H9 (cell line): ENCODE measurements at regions not wholly inside any gene's neighbourhood (a gene's known extent, or its start where the extent isn't known, plus 50 kb on each side); places are given as distances from the start of the nearest gene placed in this dataset.

Experiments used
- DNase-seq: peaks from one replicate; pipeline ENCODE4 v3.0.0-alpha.2; 2017
- H2AFZ ChIP-seq: one replicate; pipeline ENCODE4 v1.6.1; 2013; ENCODE audit warnings: mild to moderate bottlenecking, low read length, control low read depth, moderate library complexity
- H2AK5ac ChIP-seq: 2 replicates; pipeline ENCODE4 v1.6.1; 2013; ENCODE audit warnings: low read length, control low read depth, mixed read lengths; ENCODE audit not compliant: insufficient read length
- H2BK120ac ChIP-seq: one replicate; pipeline ENCODE4 v1.6.1; 2013; ENCODE audit warnings: low read depth, mild to moderate bottlenecking, low read length, control low read depth, inconsistent platforms; ENCODE audit not compliant: poor library complexity, severe bottlenecking
- H2BK12ac ChIP-seq: 2 replicates; pipeline ENCODE4 v1.6.1; 2013; ENCODE audit warnings: low read length, control low read depth, mixed read lengths, low read depth; ENCODE audit not compliant: insufficient read length
- H2BK15ac ChIP-seq: 2 replicates; pipeline ENCODE4 v1.6.1; 2013; ENCODE audit warnings: low read depth, low read length, control low read depth
- H2BK20ac ChIP-seq: one replicate; pipeline ENCODE4 v1.6.1; 2013; ENCODE audit warnings: low read depth, mild to moderate bottlenecking, low read length, control low read depth, inconsistent platforms; ENCODE audit not compliant: poor library complexity, severe bottlenecking
- H2BK5ac ChIP-seq: 2 replicates; pipeline ENCODE4 v1.6.1; 2013; ENCODE audit warnings: low read length, control low read depth, mixed read lengths; ENCODE audit not compliant: insufficient read length
- H3K14ac ChIP-seq: 2 replicates; pipeline ENCODE4 v1.6.1; 2013; ENCODE audit warnings: low read length, control low read depth; ENCODE audit not compliant: insufficient read depth
- H3K18ac ChIP-seq: 2 replicates; pipeline ENCODE4 v1.6.1; 2013; ENCODE audit warnings: low read depth, mild to moderate bottlenecking, mixed read lengths, low read length, control low read depth; ENCODE audit not compliant: insufficient read length
- H3K23ac ChIP-seq: 2 replicates; pipeline ENCODE4 v1.6.1; 2013; ENCODE audit warnings: low read length, control low read depth, mixed read lengths, low read depth; ENCODE audit not compliant: insufficient read length
- H3K23me2 ChIP-seq: 2 replicates; pipeline ENCODE4 v1.6.1; 2013; ENCODE audit warnings: low read depth, mild to moderate bottlenecking, mixed read lengths, low read length, control low read depth; ENCODE audit not compliant: insufficient read length, poor library complexity, severe bottlenecking
- H3K27ac ChIP-seq: 2 replicates; pipeline ENCODE4 v1.5.1; 2013; ENCODE audit warnings: low read length, control low read depth, mixed read lengths, low read depth; ENCODE audit not compliant: insufficient read length
- H3K27me3 ChIP-seq: 2 replicates; pipeline ENCODE4 v1.6.1; 2013; ENCODE audit warnings: low read length, control low read depth, inconsistent platforms; ENCODE audit not compliant: insufficient read depth
- H3K4ac ChIP-seq: 2 replicates; pipeline ENCODE4 v1.6.1; 2013; ENCODE audit warnings: low read depth, mild to moderate bottlenecking, control low read depth, inconsistent platforms, low read length, moderate library complexity
- H3K4me1 ChIP-seq: 2 replicates; pipeline ENCODE4 v1.6.1; 2013; ENCODE audit warnings: low read length, control low read depth, inconsistent platforms; ENCODE audit not compliant: insufficient read depth
- H3K4me2 ChIP-seq: 2 replicates; pipeline ENCODE4 v1.6.1; 2013; ENCODE audit warnings: low read length, control low read depth, mixed read lengths; ENCODE audit not compliant: insufficient read length, insufficient read depth
- H3K56ac ChIP-seq: 2 replicates; pipeline ENCODE4 v1.6.1; 2013; ENCODE audit warnings: low read depth, mild to moderate bottlenecking, mixed read lengths, low read length, control low read depth; ENCODE audit not compliant: insufficient read length
- H3K79me1 ChIP-seq: 2 replicates; pipeline ENCODE4 v1.6.1; 2013; ENCODE audit warnings: low read depth, mild to moderate bottlenecking, moderate library complexity, low read length, control low read depth, inconsistent platforms; ENCODE audit not compliant: insufficient read depth, poor library complexity, severe bottlenecking
- H3K79me2 ChIP-seq: 2 replicates; pipeline ENCODE4 v1.6.1; 2013; ENCODE audit warnings: low read length, control low read depth, inconsistent platforms; ENCODE audit not compliant: insufficient read depth
- H3K9ac ChIP-seq: 2 replicates; pipeline ENCODE4 v1.6.1; 2013; ENCODE audit warnings: low read length, control low read depth, mixed read lengths; ENCODE audit not compliant: insufficient read length; ENCODE audit errors: extremely low read depth
- H3K9me3 ChIP-seq: one replicate; pipeline ENCODE4 v1.6.1; 2013; ENCODE audit warnings: low read depth, low read length, inconsistent platforms; ENCODE audit not compliant: control insufficient read depth
- H3T11ph ChIP-seq: one replicate; pipeline ENCODE4 v1.6.1; 2013; ENCODE audit warnings: mild to moderate bottlenecking, low read length, control low read depth, inconsistent platforms
- H4K20me1 ChIP-seq: one replicate; pipeline ENCODE4 v1.6.1; 2013; ENCODE audit not compliant: control insufficient read depth, insufficient read length, insufficient read depth
- H4K5ac ChIP-seq: 2 replicates; pipeline ENCODE4 v1.6.1; 2013; ENCODE audit warnings: low read depth, mild to moderate bottlenecking, mixed read lengths, low read length, control low read depth; ENCODE audit not compliant: insufficient read length
- H4K8ac ChIP-seq: replicated peaks from 2 replicates; pipeline ENCODE4 v1.6.1; 2013; ENCODE audit warnings: low read length, control low read depth, mixed read lengths, low read depth; ENCODE audit not compliant: insufficient read length
- H4K91ac ChIP-seq: 2 replicates; pipeline ENCODE4 v1.6.1; 2013; ENCODE audit warnings: low read depth, mild to moderate bottlenecking, moderate library complexity, mixed read lengths, low read length, control low read depth; ENCODE audit not compliant: insufficient read length
- H3K27ac Mint-ChIP-seq, 3 experiments: 2 replicates in 2 of 3; 3 replicates in 1 of 3; pipeline ENCODE4 v1.8.0; 2020 to 2021; ENCODE audit warnings: mixed read lengths in 3 of 3, mild to moderate bottlenecking in 1 of 3, moderate library complexity in 1 of 3
- H3K27me3 Mint-ChIP-seq: 2 replicates; pipeline ENCODE4 v1.8.0; 2021; ENCODE audit warnings: low read depth, mild to moderate bottlenecking, moderate library complexity, mixed read lengths
- H3K36me3 Mint-ChIP-seq, 3 experiments: 2 replicates in 2 of 3; 3 replicates in 1 of 3; pipeline ENCODE4 v1.8.0; 2020 to 2021; ENCODE audit warnings: low read depth in 3 of 3, mixed read lengths in 3 of 3; ENCODE audit not compliant: insufficient read depth in 1 of 3
- H3K4me1 Mint-ChIP-seq, 2 experiments: 2 replicates each; pipeline ENCODE4 v1.8.0; 2020; ENCODE audit warnings: mixed read lengths in 2 of 2
- H3K4me3 Mint-ChIP-seq, 2 experiments: 2 replicates in 1 of 2; 3 replicates in 1 of 2; pipeline ENCODE4 v1.8.0; 2020 to 2021; ENCODE audit warnings: mild to moderate bottlenecking in 2 of 2, mixed read lengths in 2 of 2, moderate library complexity in 1 of 2
- H3K9me3 Mint-ChIP-seq, 2 experiments: 2 replicates in 1 of 2; 3 replicates in 1 of 2; pipeline ENCODE4 v1.8.0; 2020; ENCODE audit warnings: mild to moderate bottlenecking in 2 of 2, mixed read lengths in 2 of 2, moderate library complexity in 1 of 2
- WGBS: extraction: QIAGEN DNeasy Blood & Tissue Kit; methylation state at CpG from one replicate; pipeline ENCODE4 v1.1.7; 2013; ENCODE audit warnings: missing lambda C conversion rate, low lambda C conversion rate, mixed read lengths; ENCODE audit not compliant: insufficient read length; ENCODE audit errors: extremely low coverage; 5-methylcytosine and 5-hydroxymethylcytosine counted together
- TF ChIP-seq, protein P1 (sequence below): fragments of 200-600 bp; sonication (generic); conservative IDR thresholded peaks from 3 replicates; pipeline ENCODE4 v1.8.0; 2021; ENCODE audit warnings: antibody characterized with exemption, mild to moderate bottlenecking

GRCh38 chr22:48370508-48371325 is 1457.0 kb downstream of the BRD1 start:
- peak overlapping the region; percentile 26 for H2BK12ac ChIP-seq
- H3K18ac ChIP-seq: peak overlapping the region; percentile 88
- H3K4me1 ChIP-seq: peaks cover 6% of the 10 kb centered on the region; the same call in 1 of the 2 replicates
- Mint-ChIP-seq H3K27me3 (peaks cover 15% of the 10 kb centered on the region), H3K36me3 (no peaks in the 10 kb centered on the region), H3K27ac (peak overlapping the region; percentile 96 to 99 (median 96)), H3K4me3 (peak overlapping the region; percentile 41 to 71; a peak in 3 of 5 replicates), H3K4me1 (peaks cover 62 to 74% of the 10 kb centered on the region in 2 experiments), H3K9me3 (no peaks in the 10 kb centered on the region)
- peaks cover 6% of the 10 kb centered on the region for H3K23me2 ChIP-seq
- no peak overlapping the region for H4K5ac ChIP-seq
- H3K27me3 ChIP-seq: no peaks in the 10 kb centered on the region
- peak overlapping the region; percentile 18 for H3K27ac ChIP-seq
- H3K79me1 ChIP-seq: no peaks in the 10 kb centered on the region
- no peak overlapping the region for H2BK5ac ChIP-seq
- TF ChIP-seq, protein P1, sequence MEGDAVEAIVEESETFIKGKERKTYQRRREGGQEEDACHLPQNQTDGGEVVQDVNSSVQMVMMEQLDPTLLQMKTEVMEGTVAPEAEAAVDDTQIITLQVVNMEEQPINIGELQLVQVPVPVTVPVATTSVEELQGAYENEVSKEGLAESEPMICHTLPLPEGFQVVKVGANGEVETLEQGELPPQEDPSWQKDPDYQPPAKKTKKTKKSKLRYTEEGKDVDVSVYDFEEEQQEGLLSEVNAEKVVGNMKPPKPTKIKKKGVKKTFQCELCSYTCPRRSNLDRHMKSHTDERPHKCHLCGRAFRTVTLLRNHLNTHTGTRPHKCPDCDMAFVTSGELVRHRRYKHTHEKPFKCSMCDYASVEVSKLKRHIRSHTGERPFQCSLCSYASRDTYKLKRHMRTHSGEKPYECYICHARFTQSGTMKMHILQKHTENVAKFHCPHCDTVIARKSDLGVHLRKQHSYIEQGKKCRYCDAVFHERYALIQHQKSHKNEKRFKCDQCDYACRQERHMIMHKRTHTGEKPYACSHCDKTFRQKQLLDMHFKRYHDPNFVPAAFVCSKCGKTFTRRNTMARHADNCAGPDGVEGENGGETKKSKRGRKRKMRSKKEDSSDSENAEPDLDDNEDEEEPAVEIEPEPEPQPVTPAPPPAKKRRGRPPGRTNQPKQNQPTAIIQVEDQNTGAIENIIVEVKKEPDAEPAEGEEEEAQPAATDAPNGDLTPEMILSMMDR: no peak
- no peak overlapping the region for H2AK5ac ChIP-seq
- no peak overlapping the region for H3T11ph ChIP-seq
- H4K20me1 ChIP-seq: no peaks in the 10 kb centered on the region
- no peak overlapping the region for H3K23ac ChIP-seq
- no peak overlapping the region for H4K8ac ChIP-seq
- no CpG with 5 or more reads among the region's 13 CpGs for WGBS
- no peaks in the 10 kb centered on the region for H3K9me3 ChIP-seq
- H2BK15ac ChIP-seq: no peak overlapping the region
- H3K56ac ChIP-seq: no peak overlapping the region
- H2BK20ac ChIP-seq: no peak overlapping the region
- DNase-seq: no peak
- H3K4me2 ChIP-seq: peak overlapping the region; percentile 8
- H3K14ac ChIP-seq: peak overlapping the region; percentile 89; the same call in 1 of the 2 replicates
- no peak overlapping the region for H2BK120ac ChIP-seq
- H4K91ac ChIP-seq: peak overlapping the region; percentile 54
- H3K4ac ChIP-seq: no peak overlapping the region; the same call in 1 of the 2 replicates
- H2AFZ ChIP-seq: no peak overlapping the region
- H3K79me2 ChIP-seq: no peaks in the 10 kb centered on the region
- no peak overlapping the region for H3K9ac ChIP-seq
